Osteocyte (in vitro differentiated cells): ENCODE measurements at regions not wholly inside any gene's neighbourhood (a gene's known extent, or its start where the extent isn't known, plus 50 kb on each side); places are given as distances from the start of the nearest gene placed in this dataset.

ENCODE experiments used
- DNase-seq: peaks from one replicate; pipeline ENCODE4 v3.0.0; 2021; ENCODE audit warnings: mixed read lengths; ENCODE audit not compliant: unreplicated experiment; ENCODE audit errors: extremely low spot score
- H3K27ac Mint-ChIP-seq: one replicate; pipeline ENCODE4 v1.8.0; 2021; ENCODE audit warnings: mild to moderate bottlenecking, mixed read lengths; ENCODE audit not compliant: unreplicated experiment
- H3K27me3 Mint-ChIP-seq: one replicate; pipeline ENCODE4 v1.8.0; 2021; ENCODE audit warnings: mixed read lengths; ENCODE audit not compliant: unreplicated experiment
- H3K36me3 Mint-ChIP-seq: one replicate; pipeline ENCODE4 v1.8.0; 2021; ENCODE audit warnings: mixed read lengths; ENCODE audit not compliant: unreplicated experiment
- H3K4me1 Mint-ChIP-seq: one replicate; pipeline ENCODE4 v1.8.0; 2021; ENCODE audit warnings: mixed read lengths; ENCODE audit not compliant: unreplicated experiment
- H3K4me3 Mint-ChIP-seq: one replicate; pipeline ENCODE4 v1.8.0; 2021; ENCODE audit warnings: mild to moderate bottlenecking, moderate library complexity, mixed read lengths; ENCODE audit not compliant: unreplicated experiment
- H3K9me3 Mint-ChIP-seq: one replicate; pipeline ENCODE4 v1.8.0; 2021; ENCODE audit warnings: mixed read lengths; ENCODE audit not compliant: unreplicated experiment
- CTCF ChIP-seq: fragments of 200-600 bp; sonication (generic); IDR thresholded peaks from 2 replicates; pipeline ENCODE4 v1.5.0; 2021; ENCODE audit warnings: antibody characterized with exemption, mild to moderate bottlenecking, moderate library complexity

GRCh38 chr16:9238346-9238745, 146.9 kb downstream of the HAPSTR1 start:
- Mint-ChIP-seq H3K9me3 (no peaks in the 10 kb centered on the region), H3K4me3 (no peak overlapping the region), H3K27me3 (no peaks in the 10 kb centered on the region), H3K27ac (no peak overlapping the region), H3K4me1 (no peaks in the 10 kb centered on the region), H3K36me3 (no peaks in the 10 kb centered on the region)
- no peak for TF ChIP-seq CTCF
- DNase-seq: no peak

DNA sequence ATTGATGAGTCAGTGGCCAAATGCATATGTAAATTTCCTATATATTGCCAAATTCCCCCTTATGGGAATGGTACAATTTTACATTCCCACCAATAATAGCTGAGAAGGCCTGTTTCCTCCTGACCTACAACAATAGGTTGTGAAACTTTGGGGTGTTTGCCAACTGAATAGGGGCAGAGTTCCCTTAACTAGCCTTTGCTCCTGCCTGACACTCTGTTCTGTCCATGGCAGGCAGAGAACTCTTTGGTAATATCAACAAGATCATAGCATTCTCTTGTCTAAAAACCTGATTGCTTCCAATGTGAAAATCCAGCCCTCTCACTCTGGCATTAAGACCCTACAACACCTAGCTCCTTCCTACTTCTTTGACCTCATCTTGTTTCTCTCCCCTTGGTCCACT, 149.7 kb downstream of the HAPSTR1 start:
- no peak for DNase-seq
- H3K4me3 Mint-ChIP-seq: no peak overlapping the region
- no peaks in the 10 kb centered on the region for H3K36me3 Mint-ChIP-seq
- TF ChIP-seq CTCF: no peak
- H3K27me3 Mint-ChIP-seq: no peaks in the 10 kb centered on the region
- H3K9me3 Mint-ChIP-seq: no peaks in the 10 kb centered on the region
- H3K4me1 Mint-ChIP-seq: no peaks in the 10 kb centered on the region
- H3K27ac Mint-ChIP-seq: no peak overlapping the region

GRCh38 chr16:9248162-9248561, 156.7 kb downstream of the HAPSTR1 start:
- Mint-ChIP-seq H3K4me3 (no peak overlapping the region), H3K27ac (no peak overlapping the region), H3K36me3 (no peaks in the 10 kb centered on the region), H3K9me3 (no peaks in the 10 kb centered on the region), H3K4me1 (no peaks in the 10 kb centered on the region), H3K27me3 (no peaks in the 10 kb centered on the region)
- TF ChIP-seq CTCF: no peak
- no peak for DNase-seq

GRCh38 chr16:9249534-9249933, 158.1 kb downstream of the HAPSTR1 start:
- Mint-ChIP-seq H3K27me3 (no peaks in the 10 kb centered on the region), H3K27ac (no peak overlapping the region), H3K9me3 (no peaks in the 10 kb centered on the region), H3K36me3 (no peaks in the 10 kb centered on the region), H3K4me1 (no peaks in the 10 kb centered on the region), H3K4me3 (no peak overlapping the region)
- DNase-seq: no peak
- no peak for TF ChIP-seq CTCF

GRCh38 chr16:9251026-9251425, 159.6 kb downstream of the HAPSTR1 start:
- Mint-ChIP-seq H3K9me3 (no peaks in the 10 kb centered on the region), H3K4me3 (no peak overlapping the region), H3K36me3 (no peaks in the 10 kb centered on the region), H3K27ac (no peak overlapping the region), H3K27me3 (no peaks in the 10 kb centered on the region), H3K4me1 (no peaks in the 10 kb centered on the region)
- TF ChIP-seq CTCF: no peak
- no peak for DNase-seq
